Esophagus mucosa (tissue), 1 donor: ENCODE measurements at regions not wholly inside any gene's neighbourhood (a gene's known extent, or its start where the extent isn't known, plus 50 kb on each side); places are given as distances from the start of the nearest gene placed in this dataset.
"Not testable (repeated sequence)": the region's sequence is repeated elsewhere in the genome, so short reads cannot be mapped to it uniquely, and the experiment has no call there.

Experiments used
- ATAC-seq: fragments of 200-7000 bp; cut with Tn5 transposase; one replicate; pipeline ENCODE4 v1.9.1; 2020
- donor health status: DM: yes; HTN: yes; CAD: no.

- no peak for ATAC-seq
Observed at GRCh38 chr2:31813016-31813415, 197.8 kb downstream of the MEMO1 start.

GRCh38 chr2:31812051-31812798 is 198.6 kb downstream of the MEMO1 start:
- ATAC-seq: peak; percentile 57

- ATAC-seq: no peak
Observed at GRCh38 chr2:31811482-31811881, 199.3 kb downstream of the MEMO1 start.

GRCh38 chr2:31810200-31810917 is 200.4 kb downstream of the MEMO1 start:
- no peak for ATAC-seq

GRCh38 chr2:31805688-31806087 is 205.1 kb downstream of the MEMO1 start:
- no peak for ATAC-seq

- not testable (repeated sequence) for ATAC-seq
Observed at GRCh38 chr2:31803481-31804153, 207.2 kb downstream of the MEMO1 start.

- no peak for ATAC-seq
Observed at GRCh38 chr2:31802711-31803110, 208.1 kb downstream of the MEMO1 start.

- ATAC-seq: not testable (repeated sequence)
Observed at GRCh38 chr2:31799282-31799681, 211.5 kb downstream of the MEMO1 start.

GRCh38 chr2:31788273-31788672 is 207.5 kb upstream of the SRD5A2 start:
- no peak for ATAC-seq

- no peak for ATAC-seq
Observed at GRCh38 chr2:31785876-31786275, 205.1 kb upstream of the SRD5A2 start.

- no peak for ATAC-seq
Observed at GRCh38 chr2:31784868-31785267, 204.1 kb upstream of the SRD5A2 start.

GRCh38 chr2:31783446-31784091 is 202.8 kb upstream of the SRD5A2 start:
- ATAC-seq: not testable (repeated sequence)

- ATAC-seq: no peak
Observed at GRCh38 chr2:31778153-31778552, 197.4 kb upstream of the SRD5A2 start.

GRCh38 chr2:31770741-31771140 is 190.0 kb upstream of the SRD5A2 start:
- no peak for ATAC-seq

- ATAC-seq: no peak
Observed at GRCh38 chr2:31765078-31765945, 184.6 kb upstream of the SRD5A2 start.

- no peak for ATAC-seq
Observed at GRCh38 chr2:31764169-31764568, 183.4 kb upstream of the SRD5A2 start.

GRCh38 chr2:31762085-31762484 is 181.3 kb upstream of the SRD5A2 start:
- no peak for ATAC-seq

GRCh38 chr2:31757351-31757750 is 176.6 kb upstream of the SRD5A2 start:
- not testable (repeated sequence) for ATAC-seq

- not testable (repeated sequence) for ATAC-seq
Observed at GRCh38 chr2:31748746-31749145, 168.0 kb upstream of the SRD5A2 start.

- peak; percentile 17 for ATAC-seq
Observed at GRCh38 chr2:31748041-31748440, 167.3 kb upstream of the SRD5A2 start.

- ATAC-seq: no peak
Observed at GRCh38 chr2:31739161-31739560, 158.4 kb upstream of the SRD5A2 start.
